ENCODE measurements at regions not wholly inside any gene's neighbourhood (a gene's known extent, or its start where the extent isn't known, plus 50 kb on each side); places are given as distances from the start of the nearest gene placed in this dataset.
"Not testable (repeated sequence)": the region's sequence is repeated elsewhere in the genome, so short reads cannot be mapped to it uniquely, and the experiment has no call there.

DNA sequence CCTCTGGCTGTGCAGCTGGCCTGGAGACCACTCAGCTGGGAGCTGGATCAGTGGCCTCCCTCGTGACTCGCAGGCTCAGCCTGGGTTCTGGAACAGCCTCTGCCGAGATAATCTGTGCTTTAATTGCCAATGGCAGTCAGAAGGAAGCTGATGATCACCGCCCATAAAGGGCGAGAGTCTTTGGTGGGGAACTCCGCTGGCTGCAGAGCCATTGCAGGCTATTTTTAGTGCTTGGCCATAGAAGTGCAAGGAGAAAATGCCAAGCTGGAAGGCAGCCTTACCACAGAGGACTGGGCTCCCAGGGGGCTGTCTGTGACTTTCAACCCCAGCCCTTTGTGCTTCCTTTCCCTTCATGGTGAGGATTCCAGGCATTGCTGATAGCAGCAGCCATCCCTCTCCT is 62.2 kb upstream of the TENM4 start:
- DNase-seq: no peak

GRCh38 chr11:79501707-79502106 is 60.9 kb upstream of the TENM4 start:
- no peak for DNase-seq

- DNase-seq: not testable (repeated sequence)
Observed at GRCh38 chr11:79499929-79500328, 59.1 kb upstream of the TENM4 start.

- DNase-seq: no peak
Observed at GRCh38 chr11:79498667-79499066, 57.8 kb upstream of the TENM4 start.

DNA sequence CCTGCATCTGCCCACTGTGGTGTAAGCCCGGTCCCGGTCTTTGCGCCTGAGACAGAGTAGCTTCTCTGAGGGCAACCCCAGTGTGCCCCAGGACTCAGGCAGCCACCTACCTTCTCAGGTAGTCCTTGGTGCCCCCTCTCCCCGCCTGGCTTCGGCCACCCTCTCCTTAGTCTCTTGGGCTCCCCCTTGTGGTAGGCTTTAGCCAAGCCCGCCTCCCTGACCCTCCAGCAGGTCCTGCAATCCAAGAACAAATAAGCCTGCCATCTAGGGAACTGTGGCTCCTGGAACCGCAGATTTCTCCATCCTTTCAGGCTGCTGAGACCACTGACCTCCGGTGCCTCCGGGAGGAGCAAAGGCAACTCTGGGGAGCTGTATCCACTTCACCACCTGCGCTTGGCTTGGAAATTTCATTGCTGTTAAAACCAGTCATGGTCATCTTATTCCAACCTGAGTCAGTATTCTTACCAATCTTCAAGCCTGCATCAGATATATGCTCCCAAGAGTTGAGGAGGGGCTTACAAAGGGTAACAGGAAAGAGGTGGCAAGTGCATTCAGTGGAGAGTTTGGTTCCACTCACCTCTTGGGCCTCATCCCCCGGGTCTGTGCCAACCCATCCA is 52.8 kb upstream of the TENM4 start:
- DNase-seq: peak; percentile 65

- DNase-seq: no peak
Observed at GRCh38 chr11:79492008-79492407, 51.2 kb upstream of the TENM4 start.

Data from NCI-H510A treated with DMSO at 0.1 percent for 48 hours (cell line).